ENCODE measurements at regions not wholly inside any gene's neighbourhood (a gene's known extent, or its start where the extent isn't known, plus 50 kb on each side); places are given as distances from the start of the nearest gene placed in this dataset.

- Mint-ChIP-seq H3K27me3 (ENCODE audit: low read depth, poor library complexity) (no peaks in the 10 kb centered on the region), H3K4me3 (no peak overlapping the region), H3K4me1 (peaks cover 61% of the 10 kb centered on the region), H3K36me3 (ENCODE audit: low read depth) (peaks cover 58% of the 10 kb centered on the region), H3K9me3 (peaks cover 43% of the 10 kb centered on the region), H3K27ac (peak overlapping the region; percentile 52)
- no peak for TF ChIP-seq CTCF (IDR thresholded peaks at IDR 0.05)
- no peak for DNase-seq
Observed at GRCh38 chr13:91212231-91212630, 135.3 kb upstream of the MIR17HG start.

GRCh38 chr13:91214031-91214430 is 133.5 kb upstream of the MIR17HG start:
- Mint-ChIP-seq H3K36me3 (ENCODE audit: low read depth) (peaks cover 56% of the 10 kb centered on the region), H3K4me3 (no peak overlapping the region), H3K27me3 (ENCODE audit: low read depth, poor library complexity) (no peaks in the 10 kb centered on the region), H3K9me3 (peaks cover 43% of the 10 kb centered on the region), H3K4me1 (peaks cover 72% of the 10 kb centered on the region), H3K27ac (no peak overlapping the region)
- no peak for TF ChIP-seq CTCF (IDR thresholded peaks at IDR 0.05)
- DNase-seq = no peak

GRCh38 chr13:91216928-91217700 is 130.4 kb upstream of the MIR17HG start:
- DNase-seq = peak; percentile 67
- peaks cover 27% of the 10 kb centered on the region for H3K36me3 Mint-ChIP-seq (ENCODE audit: low read depth)
- H3K4me3 Mint-ChIP-seq = peak overlapping the region; percentile 33
- TF ChIP-seq CTCF (IDR thresholded peaks at IDR 0.05) = no peak
- H3K4me1 Mint-ChIP-seq = peaks cover 72% of the 10 kb centered on the region
- H3K27ac Mint-ChIP-seq = peak overlapping the region; percentile 97
- H3K9me3 Mint-ChIP-seq = peaks cover 20% of the 10 kb centered on the region
- H3K27me3 Mint-ChIP-seq (ENCODE audit: low read depth, poor library complexity) = no peaks in the 10 kb centered on the region

- Mint-ChIP-seq H3K27ac (peak overlapping the region; percentile 81), H3K27me3 (ENCODE audit: low read depth, poor library complexity) (no peaks in the 10 kb centered on the region), H3K4me3 (no peak overlapping the region), H3K4me1 (peaks cover 54% of the 10 kb centered on the region), H3K9me3 (peaks cover 30% of the 10 kb centered on the region), H3K36me3 (ENCODE audit: low read depth) (peaks cover 33% of the 10 kb centered on the region)
- DNase-seq = no peak
- TF ChIP-seq CTCF (IDR thresholded peaks at IDR 0.05) = no peak
Observed at GRCh38 chr13:91219201-91219600, 128.3 kb upstream of the MIR17HG start.

- H3K36me3 Mint-ChIP-seq (ENCODE audit: low read depth) = peaks cover 31% of the 10 kb centered on the region
- TF ChIP-seq CTCF (IDR thresholded peaks at IDR 0.05) = no peak
- H3K4me1 Mint-ChIP-seq = peaks cover 41% of the 10 kb centered on the region
- H3K27me3 Mint-ChIP-seq (ENCODE audit: low read depth, poor library complexity) = peaks cover 3% of the 10 kb centered on the region
- no peak for DNase-seq
- no peak overlapping the region for H3K27ac Mint-ChIP-seq
- no peak overlapping the region for H3K4me3 Mint-ChIP-seq
- peaks cover 37% of the 10 kb centered on the region for H3K9me3 Mint-ChIP-seq
Observed at GRCh38 chr13:91220872-91221271, 126.6 kb upstream of the MIR17HG start.

- no peak overlapping the region for H3K27ac Mint-ChIP-seq
- H3K4me1 Mint-ChIP-seq = peaks cover 7% of the 10 kb centered on the region
- H3K36me3 Mint-ChIP-seq (ENCODE audit: low read depth) = peaks cover 24% of the 10 kb centered on the region
- no peak for TF ChIP-seq CTCF (IDR thresholded peaks at IDR 0.05)
- H3K27me3 Mint-ChIP-seq (ENCODE audit: low read depth, poor library complexity) = peaks cover 12% of the 10 kb centered on the region
- no peak overlapping the region for H3K4me3 Mint-ChIP-seq
- H3K9me3 Mint-ChIP-seq = peaks cover 36% of the 10 kb centered on the region
- no peak for DNase-seq
Observed at GRCh38 chr13:91228108-91228507, 119.4 kb upstream of the MIR17HG start.
